ENCODE measurements at regions not wholly inside any gene's neighbourhood (a gene's known extent, or its start where the extent isn't known, plus 50 kb on each side); places are given as distances from the start of the nearest gene placed in this dataset.

DNA sequence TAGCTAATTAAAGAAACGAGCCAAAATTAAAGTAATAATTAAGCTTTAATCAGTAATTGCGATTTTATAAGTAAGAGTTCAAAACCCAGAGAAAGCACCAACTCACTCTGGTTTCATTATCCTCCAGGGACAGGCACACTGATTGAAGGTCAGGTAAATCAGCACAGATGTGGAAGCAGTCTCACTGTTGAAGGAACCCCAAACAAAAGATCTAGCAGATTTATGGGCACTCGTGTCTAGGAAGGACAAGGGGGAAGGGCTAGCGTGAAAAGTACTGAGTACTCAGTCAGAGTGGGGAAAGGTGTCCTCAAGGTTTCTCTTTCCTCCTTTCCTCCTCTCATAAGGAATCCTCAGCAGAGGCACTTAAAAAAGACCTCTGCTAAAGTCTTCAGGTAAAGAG is 320.1 kb downstream of the PYDC2 start:
- H3K27ac Mint-ChIP-seq (ENCODE audit: unreplicated experiment), result no peak overlapping the region

DNA sequence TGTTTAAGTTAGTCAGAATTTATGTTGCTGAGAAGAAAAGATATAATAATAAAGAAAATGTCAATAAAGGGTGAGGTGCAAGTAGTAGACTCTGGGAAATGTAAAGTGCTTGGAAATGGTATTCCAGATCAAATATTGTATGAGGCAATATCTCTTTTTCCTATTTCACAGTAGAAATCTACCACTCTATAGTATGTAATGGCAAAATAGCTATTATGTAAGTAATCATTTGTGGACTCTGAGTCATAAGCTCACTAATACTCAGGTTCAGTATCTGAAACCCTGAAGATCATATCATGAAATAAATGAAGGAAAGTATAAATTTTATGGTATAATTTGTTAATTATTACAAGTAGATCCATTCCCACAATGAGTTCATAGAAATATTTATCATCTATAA is 322.1 kb downstream of the PYDC2 start:
- no peaks in the 10 kb centered on the region for H3K36me3 Mint-ChIP-seq (ENCODE audit: unreplicated experiment)
- TF ChIP-seq CTCF (IDR thresholded peaks at IDR 0.05; ENCODE audit: partially characterized antibody, unreplicated experiment), result no peak
- no peaks in the 10 kb centered on the region for H3K27me3 Mint-ChIP-seq (ENCODE audit: unreplicated experiment)
- H3K4me1 Mint-ChIP-seq (ENCODE audit: low read depth, unreplicated experiment), result no peaks in the 10 kb centered on the region
- no peak overlapping the region for H3K4me3 Mint-ChIP-seq (ENCODE audit: unreplicated experiment)
- DNase-seq, result no peak
- peaks cover 1% of the 10 kb centered on the region for H3K9me3 Mint-ChIP-seq (ENCODE audit: unreplicated experiment)
- no peak overlapping the region for H3K27ac Mint-ChIP-seq (ENCODE audit: unreplicated experiment)

More for the DNA sequence above, 320.1 kb downstream of the PYDC2 start:
- Mint-ChIP-seq H3K9me3 (ENCODE audit: unreplicated experiment) (peaks cover 5% of the 10 kb centered on the region), H3K4me3 (ENCODE audit: unreplicated experiment) (no peak overlapping the region), H3K27me3 (ENCODE audit: unreplicated experiment) (no peaks in the 10 kb centered on the region), H3K4me1 (ENCODE audit: low read depth, unreplicated experiment) (no peaks in the 10 kb centered on the region), H3K36me3 (ENCODE audit: unreplicated experiment) (peaks cover 7% of the 10 kb centered on the region)
- TF ChIP-seq CTCF (IDR thresholded peaks at IDR 0.05; ENCODE audit: partially characterized antibody, unreplicated experiment), result no peak
- no peak for DNase-seq

- no peak for DNase-seq
- peaks cover 9% of the 10 kb centered on the region for H3K36me3 Mint-ChIP-seq (ENCODE audit: unreplicated experiment)
- no peaks in the 10 kb centered on the region for H3K27me3 Mint-ChIP-seq (ENCODE audit: unreplicated experiment)
- no peak for TF ChIP-seq CTCF (IDR thresholded peaks at IDR 0.05; ENCODE audit: partially characterized antibody, unreplicated experiment)
- no peak overlapping the region for H3K27ac Mint-ChIP-seq (ENCODE audit: unreplicated experiment)
- peaks cover 3% of the 10 kb centered on the region for H3K9me3 Mint-ChIP-seq (ENCODE audit: unreplicated experiment)
- no peak overlapping the region for H3K4me3 Mint-ChIP-seq (ENCODE audit: unreplicated experiment)
- no peaks in the 10 kb centered on the region for H3K4me1 Mint-ChIP-seq (ENCODE audit: low read depth, unreplicated experiment)
These were observed 330.0 kb downstream of the PYDC2 start for GRCh38 chr3:191790934-191791333.

- Mint-ChIP-seq H3K36me3 (ENCODE audit: unreplicated experiment) (peaks cover 9% of the 10 kb centered on the region), H3K4me1 (ENCODE audit: low read depth, unreplicated experiment) (no peaks in the 10 kb centered on the region), H3K4me3 (ENCODE audit: unreplicated experiment) (no peak overlapping the region), H3K9me3 (ENCODE audit: unreplicated experiment) (peaks cover 3% of the 10 kb centered on the region), H3K27ac (ENCODE audit: unreplicated experiment) (no peak overlapping the region), H3K27me3 (ENCODE audit: unreplicated experiment) (peaks cover 2% of the 10 kb centered on the region)
- DNase-seq, result no peak
- no peak for TF ChIP-seq CTCF (IDR thresholded peaks at IDR 0.05; ENCODE audit: partially characterized antibody, unreplicated experiment)
These were observed 331.6 kb downstream of the PYDC2 start for GRCh38 chr3:191792580-191792979.

DNA sequence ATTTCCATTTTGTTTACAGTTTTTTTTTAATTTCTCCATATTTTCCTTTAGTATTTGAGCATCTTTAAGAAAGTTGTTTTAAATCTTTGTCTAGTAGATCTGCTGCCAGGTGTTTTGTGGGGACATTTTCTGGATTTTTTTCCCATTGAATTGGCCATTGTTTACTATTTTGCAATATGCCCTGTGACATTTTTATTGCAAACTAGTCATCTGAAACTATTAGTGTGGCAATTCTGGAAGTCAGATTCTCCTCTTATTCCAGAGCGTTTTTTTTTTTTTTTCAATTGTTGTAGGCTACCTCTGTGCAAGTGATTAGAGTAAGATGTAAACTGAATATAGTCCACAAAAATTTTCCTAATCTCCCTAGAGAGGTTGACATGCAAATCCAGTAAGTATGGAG is 334.2 kb downstream of the PYDC2 start:
- Mint-ChIP-seq H3K9me3 (ENCODE audit: unreplicated experiment) (peaks cover 1% of the 10 kb centered on the region), H3K27ac (ENCODE audit: unreplicated experiment) (no peak overlapping the region), H3K27me3 (ENCODE audit: unreplicated experiment) (peaks cover 2% of the 10 kb centered on the region), H3K4me3 (ENCODE audit: unreplicated experiment) (no peak overlapping the region), H3K4me1 (ENCODE audit: low read depth, unreplicated experiment) (no peaks in the 10 kb centered on the region), H3K36me3 (ENCODE audit: unreplicated experiment) (peaks cover 9% of the 10 kb centered on the region)
- no peak for TF ChIP-seq CTCF (IDR thresholded peaks at IDR 0.05; ENCODE audit: partially characterized antibody, unreplicated experiment)
- no peak for DNase-seq
